Mammary epithelial cell (primary cell): ENCODE measurements at regions not wholly inside any gene's neighbourhood (a gene's known extent, or its start where the extent isn't known, plus 50 kb on each side); places are given as distances from the start of the nearest gene placed in this dataset.

ENCODE experiments used
- EZH2 ChIP-seq: IDR thresholded peaks from 2 replicates; pipeline ENCODE4 v1.6.1; 2012; ENCODE audit warnings: low read length, inconsistent platforms, borderline replicate concordance
- TF ChIP-seq, protein P1 (sequence below), 2 donors: IDR thresholded peaks in 1 of 2; conservative IDR thresholded peaks in 1 of 2; 2 replicates each; pipeline ENCODE4 v1.5.1; 2011 to 2012; ENCODE audit warnings: inconsistent platforms in 2 of 2, low read length in 2 of 2, mild to moderate bottlenecking in 2 of 2, control low read depth in 1 of 2, low read depth in 1 of 2; ENCODE audit not compliant: insufficient read depth in 1 of 2; ENCODE audit errors: extremely low read depth in 1 of 2

- TF ChIP-seq EZH2 = no peak
- TF ChIP-seq, protein P1, sequence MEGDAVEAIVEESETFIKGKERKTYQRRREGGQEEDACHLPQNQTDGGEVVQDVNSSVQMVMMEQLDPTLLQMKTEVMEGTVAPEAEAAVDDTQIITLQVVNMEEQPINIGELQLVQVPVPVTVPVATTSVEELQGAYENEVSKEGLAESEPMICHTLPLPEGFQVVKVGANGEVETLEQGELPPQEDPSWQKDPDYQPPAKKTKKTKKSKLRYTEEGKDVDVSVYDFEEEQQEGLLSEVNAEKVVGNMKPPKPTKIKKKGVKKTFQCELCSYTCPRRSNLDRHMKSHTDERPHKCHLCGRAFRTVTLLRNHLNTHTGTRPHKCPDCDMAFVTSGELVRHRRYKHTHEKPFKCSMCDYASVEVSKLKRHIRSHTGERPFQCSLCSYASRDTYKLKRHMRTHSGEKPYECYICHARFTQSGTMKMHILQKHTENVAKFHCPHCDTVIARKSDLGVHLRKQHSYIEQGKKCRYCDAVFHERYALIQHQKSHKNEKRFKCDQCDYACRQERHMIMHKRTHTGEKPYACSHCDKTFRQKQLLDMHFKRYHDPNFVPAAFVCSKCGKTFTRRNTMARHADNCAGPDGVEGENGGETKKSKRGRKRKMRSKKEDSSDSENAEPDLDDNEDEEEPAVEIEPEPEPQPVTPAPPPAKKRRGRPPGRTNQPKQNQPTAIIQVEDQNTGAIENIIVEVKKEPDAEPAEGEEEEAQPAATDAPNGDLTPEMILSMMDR (conservative IDR thresholded peaks at IDR 0.05 in 1 of 2, IDR thresholded peaks at IDR 0.05 in 1 of 2; ENCODE audit: extremely low read depth in 1 of 2, insufficient read depth in 1 of 2, low read depth in 1 of 2, low read length in 2 of 2) = peak; percentile 28 to 43
Observed at GRCh38 chr1:29453502-29454240, 217.3 kb downstream of the PTPRU start.
